ENCODE measurements at regions not wholly inside any gene's neighbourhood (a gene's known extent, or its start where the extent isn't known, plus 50 kb on each side); places are given as distances from the start of the nearest gene placed in this dataset.

DNA sequence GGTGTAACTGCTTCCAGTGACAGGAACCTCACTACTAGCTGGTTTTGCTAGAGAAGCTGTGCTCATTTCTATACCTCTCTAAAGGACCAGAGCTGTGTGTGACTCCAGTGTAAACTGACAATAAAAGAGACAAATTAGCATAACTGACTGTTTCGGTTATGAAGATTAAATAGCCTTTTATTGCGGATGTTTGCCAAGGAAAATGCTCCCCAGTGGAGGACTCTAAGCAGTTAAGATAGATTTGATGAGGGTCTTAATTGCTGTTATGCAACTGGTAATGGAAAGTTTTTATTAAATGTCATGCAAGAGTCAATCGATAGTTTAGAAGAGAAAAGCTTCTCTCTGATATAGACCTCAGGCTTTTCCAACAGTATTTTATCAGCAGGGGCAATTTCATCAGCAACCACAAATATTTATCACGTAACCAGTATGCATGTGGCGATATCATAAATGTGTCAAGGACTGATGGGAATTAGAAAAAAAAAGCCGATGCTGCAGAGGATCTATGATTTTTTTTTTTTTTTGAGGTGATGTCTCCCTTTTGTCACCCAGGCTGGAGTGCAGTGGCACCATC lies 275.2 kb upstream of the DMAC1 start:
- DNase-seq = no peak

DNA sequence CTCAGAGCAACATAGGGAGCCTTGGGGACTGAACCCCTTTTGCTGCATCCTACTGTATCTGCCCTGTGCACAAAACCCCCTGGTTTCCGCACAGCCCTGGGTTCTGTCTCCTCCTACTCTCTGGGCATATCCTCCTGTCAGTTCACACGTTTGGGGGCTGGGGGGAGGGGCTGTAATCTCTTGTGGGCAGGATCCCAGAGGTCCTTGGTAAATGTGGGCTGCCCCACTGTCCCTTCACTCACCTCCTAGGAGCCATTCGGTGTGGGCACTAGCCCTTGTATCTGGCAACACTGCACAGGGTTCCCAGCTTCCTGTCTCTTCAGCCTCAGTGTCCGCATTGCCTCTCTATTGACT lies 271.8 kb upstream of the DMAC1 start:
- DNase-seq = no peak

DNA sequence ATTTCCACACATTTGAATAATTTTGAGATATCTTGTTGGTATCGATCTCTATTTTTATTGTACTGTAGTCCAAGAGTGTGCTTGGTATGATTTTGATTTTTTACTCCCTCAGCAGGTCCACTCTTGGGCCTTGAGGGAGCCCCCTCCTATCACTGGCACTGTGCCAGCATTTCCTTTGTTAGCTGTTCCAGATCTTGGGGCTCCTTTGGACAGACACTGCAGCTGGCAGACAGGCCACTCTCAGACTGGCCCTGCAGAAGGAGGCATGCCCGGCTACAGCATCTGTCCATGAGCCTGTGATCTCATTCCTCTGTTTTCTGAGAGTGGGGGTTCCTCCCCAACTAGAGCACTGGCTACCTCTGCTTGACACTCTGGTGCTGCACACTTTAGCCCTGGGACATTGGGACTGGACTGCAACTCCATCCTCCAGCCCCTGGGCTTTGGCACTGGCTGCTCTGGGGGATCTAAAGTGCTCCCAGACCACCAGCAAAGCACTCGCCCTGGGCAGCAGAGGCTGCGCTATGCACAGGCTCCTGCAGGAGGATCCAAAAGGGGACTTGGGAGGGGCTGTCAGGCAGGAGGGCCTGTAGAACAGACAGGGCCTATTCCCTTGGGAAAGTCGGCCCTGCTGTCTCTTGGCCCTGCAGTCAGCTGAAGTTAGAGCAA lies 271.3 kb upstream of the DMAC1 start:
- DNase-seq = no peak

DNA sequence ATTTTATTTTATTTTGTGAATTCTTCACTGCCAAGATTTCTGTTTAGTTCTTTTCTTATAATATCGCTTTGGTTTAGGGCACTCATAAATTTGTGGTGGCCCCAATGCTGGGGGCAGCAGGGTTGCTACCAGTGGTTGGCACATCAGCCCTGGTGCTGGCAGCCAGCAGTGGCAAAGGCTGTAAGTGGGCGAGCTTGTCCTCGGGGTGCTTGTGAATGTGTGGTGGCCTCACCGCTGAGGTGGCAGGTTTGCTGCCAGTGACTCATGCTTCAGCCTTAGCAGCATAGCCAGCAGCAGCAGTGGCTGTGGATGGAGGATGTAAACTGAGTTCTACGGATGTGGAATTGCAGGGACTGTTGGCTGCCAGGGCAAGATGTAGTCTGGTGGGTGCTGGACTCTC lies 262.9 kb upstream of the DMAC1 start:
- no peak for DNase-seq

DNA sequence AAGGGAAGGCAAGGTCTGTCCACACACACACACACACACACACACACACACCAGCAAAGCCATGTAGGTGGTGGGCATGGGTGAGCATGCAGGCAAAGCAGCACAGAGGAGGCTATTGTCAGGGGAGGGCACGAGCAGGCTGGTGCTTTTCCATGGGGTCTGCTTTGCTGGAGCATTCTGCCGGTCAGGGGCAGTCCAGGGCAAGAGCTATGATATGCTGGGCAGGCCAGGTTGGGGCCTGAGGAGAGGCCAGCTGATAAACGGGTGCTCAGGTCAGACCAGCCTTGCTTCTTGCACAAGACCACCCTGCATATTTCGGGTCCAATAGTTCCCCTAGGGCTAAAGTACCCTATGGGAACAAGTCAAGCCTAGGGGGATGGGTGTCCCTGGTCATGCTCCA lies 253.9 kb upstream of the DMAC1 start:
- no peak for DNase-seq

DNA sequence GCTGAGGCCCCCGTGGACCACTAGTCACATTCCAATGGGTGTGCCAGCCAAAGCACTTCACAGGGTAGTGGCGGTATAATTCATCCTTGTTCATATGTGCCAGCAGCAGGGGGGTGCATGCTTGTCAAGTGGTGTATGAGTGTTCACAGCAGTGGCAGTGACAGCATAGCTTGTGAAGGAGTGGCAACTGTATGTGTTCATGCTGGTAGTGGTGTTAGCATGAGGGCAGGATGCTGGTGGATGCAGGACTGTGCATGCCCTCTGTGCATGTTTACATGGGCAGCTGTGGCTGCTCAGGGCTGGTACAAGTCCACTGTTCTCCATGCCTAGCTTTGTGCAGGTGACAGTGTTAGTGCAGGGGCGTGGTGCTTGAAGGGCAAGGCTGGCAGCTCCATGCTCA lies 253.4 kb upstream of the DMAC1 start:
- no peak for DNase-seq

DNA sequence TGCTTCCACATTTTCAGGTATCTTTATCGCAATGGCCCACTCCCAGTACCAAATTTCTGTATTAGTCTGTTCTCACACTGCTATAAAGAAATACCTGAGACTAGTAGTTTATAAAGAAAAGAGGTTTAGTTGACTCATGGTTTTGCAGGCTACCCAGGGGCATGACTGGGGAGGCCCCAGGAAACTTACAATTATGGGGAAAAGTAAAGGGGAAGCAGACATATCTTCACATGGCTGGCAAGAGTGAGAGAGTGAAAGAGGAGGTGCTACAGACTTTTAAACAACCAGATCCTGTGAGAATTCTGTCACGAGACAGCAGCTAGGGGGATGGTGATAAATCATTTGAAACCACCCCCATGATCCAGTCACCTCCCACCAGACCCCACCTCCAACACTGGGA lies 238.2 kb upstream of the DMAC1 start:
- DNase-seq = no peak

DNA sequence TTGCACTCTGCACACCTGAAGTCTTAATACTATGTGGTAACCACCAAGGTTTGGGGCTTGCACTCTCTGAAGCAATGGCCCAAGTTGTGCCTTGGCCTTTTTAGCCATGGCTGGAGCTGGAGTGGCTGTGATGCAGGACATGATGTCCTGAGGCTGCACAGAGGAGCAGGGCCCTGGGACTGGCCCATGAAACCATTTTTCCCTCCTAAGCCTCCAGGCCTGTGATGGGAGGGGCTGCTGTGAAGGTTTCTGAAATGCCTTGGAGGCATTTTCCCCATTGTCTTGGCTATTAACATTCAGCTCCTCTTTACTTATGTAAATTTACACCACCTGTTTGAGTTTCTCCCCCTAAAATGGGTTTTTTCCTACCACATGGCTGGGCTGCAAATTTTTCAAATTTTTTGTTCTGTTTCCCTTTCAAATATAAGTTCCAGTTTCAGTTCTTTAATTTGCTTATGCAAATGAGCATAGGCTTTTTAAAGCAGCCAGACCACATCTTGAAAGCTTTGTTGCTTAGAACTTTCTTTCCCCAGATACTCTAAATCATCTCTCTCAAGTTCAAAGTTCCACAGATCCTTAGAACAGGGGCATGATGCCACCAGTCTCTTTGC lies 237.4 kb upstream of the DMAC1 start:
- no peak for DNase-seq

DNA sequence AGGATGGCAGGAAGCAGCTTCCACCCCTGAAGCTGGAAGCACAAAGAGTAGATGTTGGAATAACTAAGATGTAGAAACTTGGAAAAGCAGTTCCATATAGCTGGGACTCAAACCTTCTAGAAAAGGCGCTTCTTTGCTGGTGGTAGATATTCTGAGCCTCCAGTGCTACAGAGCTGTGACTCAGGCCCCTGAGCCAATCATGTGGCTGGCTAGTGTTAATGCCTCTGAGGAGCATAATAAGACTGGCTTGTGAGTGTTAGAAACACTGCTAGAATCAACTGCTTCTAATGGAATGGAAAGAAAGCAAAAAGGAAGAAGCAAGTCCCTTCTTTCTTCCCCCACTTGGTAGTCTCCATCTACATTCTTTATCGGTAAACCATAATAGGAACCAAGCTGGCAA lies 234.2 kb upstream of the DMAC1 start:
- DNase-seq = no peak

DNA sequence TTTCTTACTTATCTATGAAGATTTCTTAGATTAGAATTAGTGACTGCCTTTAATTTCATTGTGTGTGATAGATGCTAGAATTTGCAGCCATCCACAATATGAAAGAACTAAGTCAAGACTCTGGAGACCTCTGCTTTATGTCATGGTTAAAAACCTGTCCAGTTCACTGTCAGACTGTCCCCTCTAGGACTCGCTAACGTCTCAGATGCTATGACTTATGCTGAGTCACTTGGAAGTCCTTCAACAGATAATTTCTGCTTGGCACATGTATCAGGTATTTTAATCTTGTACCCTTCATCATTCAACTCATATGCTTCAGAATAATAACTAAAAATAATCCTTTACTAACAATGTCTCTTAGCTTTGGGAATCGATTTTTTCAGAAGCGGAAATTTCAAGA lies 230.5 kb upstream of the DMAC1 start:
- no peak for DNase-seq

DNA sequence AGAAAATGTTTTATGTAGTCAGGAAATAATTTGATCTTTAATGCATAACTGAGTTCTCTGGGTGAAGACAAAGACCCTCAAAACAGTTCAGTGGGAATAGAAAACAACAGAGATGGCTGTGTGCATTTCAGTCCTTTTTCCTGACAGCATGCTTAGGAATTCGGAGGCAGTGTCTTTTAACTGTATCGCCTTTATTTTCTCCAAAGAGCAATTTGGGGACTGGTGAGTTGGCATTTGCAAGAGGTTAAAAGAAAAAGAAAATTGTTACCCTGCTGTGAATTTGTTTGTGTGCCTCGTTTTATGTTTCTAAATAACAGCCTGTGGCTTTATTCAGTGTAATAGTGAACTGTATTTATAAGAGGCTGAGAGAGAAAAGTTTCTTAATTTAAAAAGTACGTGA lies 227.8 kb upstream of the DMAC1 start:
- no peak for DNase-seq

DNA sequence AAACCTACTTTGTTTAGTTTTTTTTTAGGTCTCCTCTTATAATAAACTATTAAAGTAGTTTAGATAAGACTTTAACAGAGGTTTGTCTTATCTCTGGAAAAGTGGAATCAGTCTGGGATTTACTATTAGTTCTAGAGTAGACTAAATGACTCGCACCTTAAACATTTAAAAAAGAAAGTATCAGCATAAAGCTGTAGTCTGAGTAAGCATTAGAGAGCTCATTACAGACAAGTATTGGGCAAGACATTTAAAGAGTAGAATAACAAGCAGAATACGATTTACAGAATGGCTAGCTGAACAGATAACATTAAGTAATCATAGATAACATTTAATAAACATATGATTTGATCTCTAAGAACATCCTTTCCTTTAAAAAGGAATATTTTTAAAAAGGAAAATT lies 226.0 kb upstream of the DMAC1 start:
- no peak for DNase-seq

DNA sequence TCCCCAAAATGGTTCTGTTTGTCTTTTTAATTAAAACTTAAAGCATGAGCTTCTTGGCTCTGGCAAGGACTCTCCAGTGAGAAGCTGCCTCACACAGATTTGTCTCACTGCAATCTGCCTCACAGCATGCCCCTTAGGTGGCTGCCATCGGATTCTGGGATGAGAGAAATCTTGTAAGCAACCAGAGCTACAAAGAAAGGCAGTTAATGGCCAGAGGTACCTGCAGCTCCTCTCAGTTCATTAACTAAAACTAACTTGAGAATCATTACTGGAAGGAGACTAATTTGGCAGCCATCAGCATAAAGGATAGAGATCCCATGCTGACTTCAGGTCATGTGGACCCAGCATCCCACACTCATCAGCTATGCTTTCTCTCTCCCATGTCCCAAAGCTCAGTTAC lies 220.6 kb upstream of the DMAC1 start:
- DNase-seq = no peak

DNA sequence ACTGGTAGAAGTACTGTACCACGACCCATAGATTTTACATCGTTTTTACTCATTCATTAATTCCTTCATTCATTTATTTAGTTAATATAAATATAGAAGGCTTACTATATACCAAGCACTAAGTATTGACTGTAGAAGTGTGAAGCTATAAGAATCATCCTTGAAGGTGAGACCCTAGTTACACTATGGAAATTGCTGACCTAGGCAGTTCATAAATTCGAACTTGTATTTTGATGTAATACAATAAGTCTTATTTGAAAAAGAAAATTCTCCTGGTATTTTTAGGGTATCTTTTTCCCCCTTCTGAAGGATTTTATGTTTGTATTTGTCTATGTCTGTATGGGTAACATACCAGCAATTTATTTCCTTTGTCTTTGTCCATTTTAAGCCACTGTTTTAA lies 220.1 kb upstream of the DMAC1 start:
- DNase-seq = no peak

DNA sequence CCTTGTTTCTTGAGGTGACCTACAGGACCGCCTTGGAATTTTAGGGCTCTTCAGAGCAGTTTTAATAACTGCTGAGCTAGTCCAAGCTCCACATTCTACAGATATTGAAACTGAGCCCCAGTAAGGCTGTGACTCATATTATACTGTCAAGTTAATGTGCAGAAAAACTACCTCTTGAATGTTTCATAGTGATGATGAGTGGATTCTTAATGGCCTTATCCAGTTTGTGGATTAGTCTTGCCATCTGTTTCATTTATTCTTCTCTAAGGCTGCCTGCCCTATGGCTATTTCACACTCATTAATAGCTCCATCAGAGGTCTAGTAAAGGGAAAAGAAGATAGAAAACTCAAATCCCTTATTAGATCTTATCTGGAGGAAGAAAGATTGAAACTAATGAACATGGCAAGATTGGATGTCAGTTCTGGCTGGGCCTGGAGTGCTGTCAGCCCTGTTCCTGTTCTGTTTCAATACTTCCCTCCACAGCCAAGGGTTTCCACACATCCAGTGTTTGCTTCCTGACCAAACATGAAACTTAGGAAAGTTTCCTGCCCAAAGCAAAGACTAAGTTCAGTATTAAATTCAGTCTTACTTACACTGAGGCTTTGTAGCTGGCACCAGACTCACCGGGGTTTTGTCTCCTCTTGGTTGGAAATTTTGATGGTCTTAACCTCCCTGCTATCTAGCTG lies 215.6 kb upstream of the DMAC1 start:
- no peak for DNase-seq

DNA sequence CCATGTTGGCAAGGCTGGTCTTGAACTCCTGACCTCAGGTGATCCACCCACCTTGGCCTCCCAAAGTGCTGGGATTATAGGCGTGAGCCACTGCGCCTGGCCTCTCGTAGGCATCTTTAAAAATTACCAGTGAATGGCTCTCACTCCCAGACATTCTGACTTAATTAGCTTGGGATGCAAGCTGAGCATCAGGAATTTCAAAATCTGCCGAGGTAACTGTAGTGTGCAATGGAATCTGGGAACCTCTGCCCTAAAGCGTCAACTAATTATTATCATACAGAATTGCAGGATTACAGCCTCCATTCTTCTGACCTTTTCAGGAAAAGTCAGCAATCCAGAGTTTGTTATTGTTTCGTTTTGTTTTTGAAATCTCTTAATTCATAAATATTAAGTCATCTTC lies 213.4 kb upstream of the DMAC1 start:
- no peak for DNase-seq

DNA sequence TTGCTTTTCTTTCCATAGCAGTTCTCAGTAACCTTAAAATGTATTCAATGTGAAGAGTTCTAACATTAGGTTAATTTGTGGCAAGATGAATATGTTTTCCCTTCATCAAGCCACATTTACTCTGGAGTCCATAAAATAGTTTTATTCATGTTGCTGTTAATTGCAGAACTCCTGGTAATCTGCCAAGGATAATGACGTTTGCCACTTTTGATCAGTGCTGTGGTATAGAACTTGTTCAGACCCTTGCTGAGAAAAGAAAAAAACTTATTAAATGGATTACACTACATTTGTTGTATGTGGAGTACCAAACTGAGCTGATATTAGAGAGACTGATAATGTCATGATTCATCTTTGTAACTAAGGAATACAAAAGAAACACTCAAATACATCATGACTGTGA lies 212.4 kb upstream of the DMAC1 start:
- no peak for DNase-seq

DNA sequence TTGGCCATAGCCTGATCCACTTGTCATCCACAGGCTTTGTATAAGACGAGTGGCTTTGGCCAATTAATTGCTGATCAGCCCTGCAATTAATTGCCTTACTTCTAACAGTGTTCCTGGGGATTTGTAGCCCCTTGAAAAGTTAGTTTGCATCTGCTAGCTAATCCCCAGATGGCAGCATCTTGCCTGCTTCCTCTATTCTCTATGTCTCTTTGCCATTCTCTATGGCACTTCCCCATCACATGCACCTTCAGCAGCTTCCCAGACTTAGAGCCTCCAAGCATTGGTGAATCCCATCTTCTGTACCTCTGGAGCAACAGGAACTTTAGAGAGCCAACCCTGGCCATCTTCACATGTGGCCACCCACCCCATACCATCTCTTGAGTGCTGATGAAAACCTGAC lies 197.0 kb upstream of the DMAC1 start:
- no peak for DNase-seq

DNA sequence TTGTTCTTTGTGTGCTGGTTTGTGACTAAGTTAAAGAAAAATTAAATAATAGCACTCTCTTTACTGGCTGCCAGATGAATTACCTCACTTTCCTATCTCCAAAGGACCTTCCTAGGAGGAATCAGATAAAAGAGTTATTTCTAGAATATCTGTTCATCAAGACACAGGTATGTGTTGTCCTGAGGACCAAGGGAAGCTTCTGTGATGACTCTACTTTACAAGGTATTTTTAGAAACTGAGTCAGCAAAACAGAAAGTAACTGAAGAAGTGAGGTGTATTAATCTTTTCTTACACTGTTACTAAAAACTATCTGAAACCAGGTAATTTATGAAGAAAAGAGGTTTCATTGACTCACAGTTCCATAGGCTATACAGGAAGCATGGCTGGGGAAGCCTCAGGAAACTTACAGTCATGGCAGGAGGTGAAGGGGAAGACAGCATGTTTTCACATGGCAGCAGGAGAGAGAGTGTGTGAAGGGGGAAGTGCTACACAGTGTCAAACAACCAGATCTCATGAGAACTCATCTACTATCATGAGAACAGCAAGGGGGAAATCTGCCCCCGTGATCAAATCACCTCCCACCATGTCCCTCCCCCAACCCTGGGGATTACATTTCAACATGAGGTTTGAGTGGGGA lies 189.2 kb upstream of the DMAC1 start:
- DNase-seq = no peak

DNA sequence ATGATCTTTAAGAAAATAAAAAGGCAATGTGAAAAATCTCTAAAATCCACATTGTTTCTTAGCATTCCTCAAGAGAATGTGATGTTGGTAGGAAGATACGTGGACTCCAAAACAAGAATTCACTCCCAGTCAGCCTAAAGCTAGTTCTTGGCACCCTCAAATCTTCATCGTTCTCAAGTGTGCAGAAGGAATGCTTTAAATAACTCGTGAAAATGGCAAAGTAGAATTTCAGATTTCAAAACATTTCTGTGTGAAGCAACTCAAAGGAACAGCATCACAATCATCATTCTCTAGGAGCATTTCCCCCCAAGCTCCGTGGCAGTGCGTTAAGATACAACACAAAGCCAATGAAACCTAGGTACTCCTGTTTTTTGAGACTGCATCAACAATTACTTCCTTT lies 185.1 kb upstream of the DMAC1 start:
- no peak for DNase-seq

DNA sequence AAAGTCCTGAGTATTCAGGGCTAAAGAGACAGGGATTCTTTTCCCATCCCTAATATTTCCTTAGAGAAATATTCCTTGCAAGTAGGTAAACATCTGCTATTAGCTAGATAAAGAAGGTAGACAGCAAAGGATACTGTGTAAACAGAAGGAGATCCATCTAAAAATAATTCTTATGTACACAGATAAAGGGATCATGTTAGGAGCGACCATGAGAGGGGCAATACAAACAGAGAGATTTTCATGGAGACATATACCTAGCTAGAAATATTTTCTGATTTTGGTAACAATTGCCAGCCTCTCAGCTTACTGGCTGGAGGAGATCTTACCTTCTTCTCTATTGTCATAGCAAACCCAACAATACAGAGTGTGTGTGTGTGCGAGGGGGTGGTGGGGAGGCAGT lies 184.6 kb upstream of the DMAC1 start:
- no peak for DNase-seq

DNA sequence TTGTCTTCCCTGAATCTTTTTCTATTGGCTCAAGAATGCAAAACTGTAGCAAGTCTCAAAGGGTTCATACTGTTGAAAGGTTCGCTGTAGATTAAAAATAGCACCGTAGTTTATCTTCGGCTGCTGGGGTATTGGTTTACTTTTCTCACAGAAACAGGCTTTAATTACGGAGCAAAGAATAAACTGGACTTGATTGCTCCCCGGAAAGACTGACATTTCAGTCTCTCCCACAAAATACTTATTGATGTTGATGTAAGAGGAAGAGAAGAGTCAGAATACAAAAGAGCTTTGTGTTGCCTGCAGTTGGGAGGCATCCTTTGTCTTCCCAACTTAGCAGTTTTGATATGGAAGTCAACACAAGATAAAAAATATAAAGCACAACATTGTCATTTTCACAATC lies 183.9 kb upstream of the DMAC1 start:
- no peak for DNase-seq

DNA sequence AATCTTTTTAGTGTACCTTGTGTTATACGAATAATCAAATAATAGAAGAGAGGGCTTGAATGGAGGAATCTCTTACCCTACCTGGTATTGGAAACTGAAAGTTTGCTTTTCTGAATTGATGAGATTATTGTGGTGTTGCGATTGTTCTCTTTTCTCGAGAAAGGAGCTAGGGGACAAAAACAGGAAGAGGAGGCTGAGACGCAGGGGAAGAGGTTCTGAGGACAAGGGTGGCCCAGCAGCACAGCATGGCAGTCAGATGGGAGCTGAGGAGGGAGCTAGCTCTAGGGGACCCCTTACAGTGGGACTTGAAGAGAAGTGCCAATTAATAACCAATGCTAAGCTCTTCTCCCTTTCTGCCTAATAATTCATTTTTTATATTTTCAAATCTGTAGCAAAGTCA lies 183.3 kb upstream of the DMAC1 start:
- no peak for DNase-seq

DNA sequence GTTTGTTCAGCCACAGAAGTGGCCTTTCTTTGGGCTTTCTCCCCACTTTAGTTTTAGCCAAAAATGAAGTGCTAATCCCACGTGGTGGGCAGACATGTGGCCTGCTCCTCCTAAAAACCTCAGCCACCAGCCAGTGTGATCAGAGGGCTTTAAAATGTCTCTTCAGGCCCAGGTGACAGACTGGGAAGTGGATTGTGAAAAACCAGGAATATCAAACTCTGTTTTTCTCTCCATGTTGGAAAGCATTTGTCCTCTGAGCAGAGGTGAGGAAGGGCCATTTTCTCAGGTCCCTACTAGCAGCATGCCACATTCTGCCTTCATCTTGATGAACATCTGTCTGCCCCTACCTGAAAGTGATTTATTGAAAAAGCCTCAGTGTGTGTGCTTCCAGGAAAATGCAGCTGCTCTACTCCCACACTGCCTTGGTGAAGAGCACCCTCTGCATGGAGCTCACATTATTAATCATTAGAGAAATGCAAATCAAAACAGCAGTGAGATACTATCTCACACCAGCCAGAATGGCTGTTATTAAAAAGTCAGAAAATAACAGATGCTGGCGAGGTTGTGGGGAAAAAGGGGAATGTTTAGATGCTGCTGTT lies 181.2 kb upstream of the DMAC1 start:
- DNase-seq = no peak
